Ovary (tissue), 7 donors: ENCODE measurements at regions not wholly inside any gene's neighbourhood (a gene's known extent, or its start where the extent isn't known, plus 50 kb on each side); places are given as distances from the start of the nearest gene placed in this dataset.

Experiments used
- DNase-seq, 5 donors: peaks; one replicate each; pipeline ENCODE4 v3.0.0-alpha.2; 2019 to 2020
- H3K27ac ChIP-seq, 2 donors: fragments of 200-600 bp; one replicate each; pipeline versions ENCODE4 v1.5.1 to v1.8.0; 2019 to 2022
- H3K27me3 ChIP-seq: fragments of 200-600 bp; one replicate; pipeline ENCODE4 v1.8.0; 2022
- H3K36me3 ChIP-seq: fragments of 200-600 bp; sonication (generic); one replicate; pipeline ENCODE4 v1.5.1; 2019
- H3K4me1 ChIP-seq: one replicate; pipeline ENCODE4 v1.8.1; 2013; ENCODE audit warnings: mild to moderate bottlenecking, moderate library complexity; ENCODE audit not compliant: insufficient read depth
- H3K4me3 ChIP-seq: fragments of 200-600 bp; sonication (generic); one replicate; pipeline ENCODE4 v1.5.1; 2017
- H3K9me3 ChIP-seq, 2 donors: fragments of 200-600 bp in 1 of 2; sonication (generic) in 1 of 2; one replicate each; pipeline versions ENCODE4 v1.5.1 to v1.8.1; 2013 to 2019; ENCODE audit warnings: mild to moderate bottlenecking in 1 of 2, moderate library complexity in 1 of 2
- CTCF ChIP-seq, 3 donors: fragments of 450-650 bp in 2 of 3; fragments of 200-600 bp in 1 of 3; IDR thresholded peaks; one replicate each; pipeline versions ENCODE4 v1.5.1 to v1.8.0; 2016 to 2022; ENCODE audit warnings: antibody characterized with exemption in 3 of 3, mild to moderate bottlenecking in 1 of 3
- EP300 ChIP-seq: sonication (generic); formaldehyde crosslinking; IDR thresholded peaks from one replicate; pipeline ENCODE4 v1.6.1; 2017; ENCODE audit warnings: antibody characterized with exemption
- POLR2A ChIP-seq: fragments of 450-650 bp; IDR thresholded peaks from one replicate; pipeline ENCODE4 v1.6.1; 2017; ENCODE audit warnings: antibody characterized with exemption, mild to moderate bottlenecking, moderate library complexity
- WGBS, 3 donors: extraction: QIAGEN DNeasy Blood & Tissue Kit in 1 of 3; methylation state at CpG; one replicate each; pipeline versions ENCODE4 v1.1.5 to v1.1.7; 2013 to 2017; 5-methylcytosine and 5-hydroxymethylcytosine counted together
- intact Hi-C, 4 donors: fragments of 100-400 bp; cut with DNase I; formaldehyde crosslinking; loops; one replicate each; pipeline versions ENCODE4 v1.11.0 to v1.15.1; 2022 to 2023
- donor health status: DM: no; HTN: no; CAD: no; lungs with moderate emphysema.
- donor health status: DM: no; HTN: no; CAD: no.
- donor health status: Bipolar disorder and iron deficiency.
- donor health status: DM: no; HTN: no; CAD: no.
- donor health status: DM: yes; HTN: yes; CAD: no.

GRCh38 chr1:199508653-199509052 lies 518.9 kb upstream of the NR5A2 start:
- no peak overlapping the region for H3K4me3 ChIP-seq

GRCh38 chr1:199509456-199509855 lies 518.1 kb upstream of the NR5A2 start:
- intact Hi-C loops: no loop called here
- no peak for DNase-seq
- Histone ChIP-seq H3K9me3 (no peaks in the 10 kb centered on the region), H3K36me3 (no peaks in the 10 kb centered on the region), H3K27me3 (no peaks in the 10 kb centered on the region), H3K27ac (no peak overlapping the region), H3K4me3 (no peak overlapping the region), H3K4me1 (no peaks in the 10 kb centered on the region)
- no peak for TF ChIP-seq POLR2A
- TF ChIP-seq CTCF (IDR thresholded peaks at IDR 0.05): no peak
- TF ChIP-seq EP300: no peak
- 80 to 84% (median 83%) methylated on average over 2 of the region's 2 CpGs for WGBS, 3 donors

More at GRCh38 chr1:199508653-199509052, 518.9 kb upstream of the NR5A2 start:
- intact Hi-C loops: no loop called here
- 45 to 70% (median 60%) methylated on average over 2 of the region's 2 CpGs for WGBS, 3 donors
- TF ChIP-seq POLR2A (no peak), EP300 (no peak), CTCF (IDR thresholded peaks at IDR 0.05) (no peak)
- no peaks in the 10 kb centered on the region for H3K4me1 ChIP-seq
- no peaks in the 10 kb centered on the region for H3K9me3 ChIP-seq
- no peaks in the 10 kb centered on the region for H3K27me3 ChIP-seq
- no peak overlapping the region for H3K27ac ChIP-seq
- H3K36me3 ChIP-seq: no peaks in the 10 kb centered on the region
- no peak for DNase-seq

- WGBS, 3 donors: 65 to 82% (median 71%) methylated on average over 5 of the region's 5 CpGs
Measured at GRCh38 chr1:199510314-199510713, 517.2 kb upstream of the NR5A2 start.

GRCh38 chr1:199512037-199512710 lies 515.3 kb upstream of the NR5A2 start:
- no peak for DNase-seq
- no peaks in the 10 kb centered on the region for H3K4me1 ChIP-seq
- TF ChIP-seq CTCF (IDR thresholded peaks at IDR 0.05): no peak
- no peak for TF ChIP-seq POLR2A
- no peak for TF ChIP-seq EP300
- no peaks in the 10 kb centered on the region for H3K36me3 ChIP-seq
- intact Hi-C loops: no loop called here
- H3K27me3 ChIP-seq: no peaks in the 10 kb centered on the region
- no peaks in the 10 kb centered on the region for H3K9me3 ChIP-seq
- WGBS, 3 donors: 36 to 45% (median 41%) methylated on average over 6 of the region's 6 CpGs
- H3K4me3 ChIP-seq: no peak overlapping the region
- no peak overlapping the region for H3K27ac ChIP-seq

More at GRCh38 chr1:199510314-199510713, 517.2 kb upstream of the NR5A2 start:
- Histone ChIP-seq H3K27ac (no peak overlapping the region), H3K27me3 (no peaks in the 10 kb centered on the region), H3K36me3 (no peaks in the 10 kb centered on the region), H3K4me1 (no peaks in the 10 kb centered on the region), H3K4me3 (no peak overlapping the region), H3K9me3 (no peaks in the 10 kb centered on the region)
- no peak for DNase-seq
- intact Hi-C loops: no loop called here
- TF ChIP-seq CTCF (IDR thresholded peaks at IDR 0.05) (no peak), POLR2A (no peak), EP300 (no peak)
